Neural cell (in vitro differentiated cells): ENCODE measurements at regions not wholly inside any gene's neighbourhood (a gene's known extent, or its start where the extent isn't known, plus 50 kb on each side); places are given as distances from the start of the nearest gene placed in this dataset.

Experiments
- H2AFZ ChIP-seq: fragments of 200-600, 300-800 bp; sonication (generic), shearing (Covaris generic); 2 replicates; pipeline ENCODE4 v1.6.0; 2014; ENCODE audit warnings: low read depth, mild to moderate bottlenecking, antibody characterized with exemption, low read length, moderate library complexity
- H3F3A ChIP-seq: fragments of 200-600 bp; shearing (Covaris generic); 2 replicates; pipeline ENCODE4 v1.6.1; 2016; ENCODE audit warnings: mild to moderate bottlenecking, moderate library complexity, mixed read lengths, antibody characterized with exemption, low read length; ENCODE audit not compliant: insufficient read depth, poor library complexity, severe bottlenecking
- H3K27ac ChIP-seq: fragments of 200-600, 300-800 bp; sonication (generic), shearing (Covaris generic); 2 replicates; pipeline ENCODE4 v1.5.1; 2014; ENCODE audit warnings: mild to moderate bottlenecking, low read length, moderate library complexity
- H3K27me3 ChIP-seq: fragments of 300-800, 200-600 bp; sonication (generic), shearing (Covaris generic); 2 replicates; pipeline ENCODE4 v1.6.0; 2014; ENCODE audit warnings: mild to moderate bottlenecking, low read depth, low read length, moderate library complexity; ENCODE audit not compliant: insufficient read depth
- H3K36me3 ChIP-seq: fragments of 300-800, 200-600 bp; sonication (generic), shearing (Covaris generic); 2 replicates; pipeline ENCODE4 v1.5.1; 2014; ENCODE audit warnings: mild to moderate bottlenecking, antibody characterized with exemption, low read length, moderate library complexity; ENCODE audit not compliant: insufficient read depth
- H3K4me2 ChIP-seq: fragments of 300-800, 200-600 bp; sonication (generic), shearing (Covaris generic); 2 replicates; pipeline ENCODE4 v1.6.0; 2014; ENCODE audit warnings: mild to moderate bottlenecking, low read length
- H3K4me3 ChIP-seq: fragments of 300-800, 200-600 bp; sonication (generic), shearing (Covaris generic); 2 replicates; pipeline ENCODE4 v1.5.1; 2014; ENCODE audit warnings: mild to moderate bottlenecking, low read length, moderate library complexity
- H3K79me2 ChIP-seq: fragments of 200-600 bp; shearing (Covaris generic); replicated peaks from 2 replicates; pipeline ENCODE4 v1.6.0; 2014; ENCODE audit warnings: mild to moderate bottlenecking, low read length, moderate library complexity; ENCODE audit not compliant: insufficient read depth
- H3K9ac ChIP-seq: fragments of 300-800, 200-600 bp; sonication (generic), shearing (Covaris generic); 2 replicates; pipeline ENCODE4 v1.6.1; 2016; ENCODE audit warnings: mild to moderate bottlenecking, low read length, mixed read lengths
- H3K9me2 ChIP-seq: fragments of 200-600 bp; shearing (Covaris generic); 2 replicates; pipeline ENCODE4 v1.6.1; 2016; ENCODE audit warnings: mild to moderate bottlenecking, low read length, mixed read lengths; ENCODE audit not compliant: insufficient read depth
- H3K9me3 ChIP-seq: fragments of 200-600, 300-800 bp; sonication (generic), shearing (Covaris generic); 2 replicates; pipeline ENCODE4 v1.6.1; 2016; ENCODE audit warnings: mild to moderate bottlenecking, mixed run types, low read length, moderate library complexity, mixed read lengths
- H4K20me1 ChIP-seq: fragments of 200-600 bp; shearing (Covaris generic); 2 replicates; pipeline ENCODE4 v1.6.1; 2016; ENCODE audit warnings: mild to moderate bottlenecking, mixed run types; ENCODE audit not compliant: insufficient read depth
- EP300 ChIP-seq: fragments of 450-650 bp; conservative IDR thresholded peaks from 2 replicates; pipeline ENCODE4 v1.6.1; 2014; ENCODE audit warnings: antibody characterized with exemption, mild to moderate bottlenecking, moderate library complexity; ENCODE audit not compliant: poor library complexity, severe bottlenecking
- EZH2 ChIP-seq: fragments of 200-600, 300-800 bp; shearing (Covaris generic), sonication (generic); IDR thresholded peaks from 2 replicates; pipeline ENCODE4 v1.6.1; 2014; ENCODE audit warnings: antibody characterized with exemption, low read length, borderline replicate concordance, mild to moderate bottlenecking; ENCODE audit not compliant: insufficient read depth, poor library complexity, severe bottlenecking
- MXI1 ChIP-seq: fragments of 450-650 bp; conservative IDR thresholded peaks from 2 replicates; pipeline ENCODE4 v1.6.1; 2014; ENCODE audit warnings: antibody characterized with exemption, mild to moderate bottlenecking; ENCODE audit not compliant: poor library complexity, severe bottlenecking
- POLR2AphosphoS5 ChIP-seq: IDR thresholded peaks from 2 replicates; pipeline ENCODE4 v1.6.1; 2012
- RAD21 ChIP-seq: fragments of 450-650 bp; conservative IDR thresholded peaks from 2 replicates; pipeline ENCODE4 v1.6.1; 2014; ENCODE audit warnings: antibody characterized with exemption, mild to moderate bottlenecking, moderate library complexity
- SMC3 ChIP-seq: fragments of 450-650 bp; conservative IDR thresholded peaks from 2 replicates; pipeline ENCODE4 v1.6.1; 2014; ENCODE audit warnings: antibody characterized with exemption, mild to moderate bottlenecking, moderate library complexity; ENCODE audit not compliant: poor library complexity
- TAF1 ChIP-seq: IDR thresholded peaks from 2 replicates; pipeline ENCODE4 v1.6.1; 2012; ENCODE audit warnings: low read depth
- TF ChIP-seq, protein P1 (sequence below): fragments of 450-650 bp; IDR thresholded peaks from 2 replicates; pipeline ENCODE4 v1.5.1; 2014; ENCODE audit warnings: antibody characterized with exemption, mild to moderate bottlenecking, moderate library complexity; ENCODE audit not compliant: poor library complexity, severe bottlenecking
- TF ChIP-seq, protein P2 (sequence below): IDR thresholded peaks from 2 replicates; pipeline ENCODE4 v1.6.1; 2012; ENCODE audit warnings: borderline replicate concordance

DNA sequence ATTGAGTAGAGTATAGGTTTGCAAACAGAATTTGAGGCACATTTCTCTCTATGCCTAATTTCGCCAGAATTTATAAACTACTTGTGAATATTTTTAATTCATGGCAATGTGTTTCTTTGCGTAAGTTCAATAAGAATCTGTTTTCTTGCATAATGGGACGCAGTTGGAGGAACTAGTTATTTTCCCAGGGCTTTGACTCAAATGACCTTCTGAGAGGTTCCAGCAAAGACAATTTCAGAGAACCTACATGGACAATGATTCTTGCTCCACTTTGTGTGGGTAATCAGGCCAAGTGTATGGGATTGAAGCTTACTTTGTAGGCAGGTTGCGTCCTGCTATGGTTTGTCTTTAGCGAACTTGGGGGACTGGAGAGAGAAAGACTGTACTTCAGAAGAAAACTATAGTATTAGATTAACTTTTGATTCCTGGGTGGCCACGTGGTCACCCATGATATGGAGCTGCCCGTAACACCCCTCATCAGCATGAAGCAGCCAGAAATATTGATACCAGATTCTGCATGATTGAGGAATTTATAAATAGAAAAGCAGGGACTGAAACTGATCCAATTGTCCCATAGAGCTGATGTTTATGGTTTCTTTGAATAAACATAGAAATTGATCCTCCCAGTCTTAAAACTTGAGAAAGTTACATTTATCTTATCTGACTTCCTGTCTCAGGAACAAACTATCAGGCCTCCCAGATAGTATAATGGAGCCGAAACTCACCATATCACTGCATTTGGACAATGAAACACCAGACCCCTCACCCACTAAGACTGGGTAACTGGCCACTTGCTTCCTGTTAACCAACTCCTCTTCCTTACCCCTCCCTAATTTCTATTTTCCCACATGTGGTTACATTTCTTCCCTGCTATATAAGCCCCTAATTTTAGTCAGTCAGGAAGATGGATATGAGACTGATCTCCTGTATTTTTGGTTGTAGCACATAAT is 815.3 kb upstream of the HS6ST1 start:
- Histone ChIP-seq H3K9ac (no peak overlapping the region), H3K27ac (no peak overlapping the region), H2AFZ (no peak overlapping the region), H3F3A (no peaks in the 10 kb centered on the region), H3K27me3 (no peaks in the 10 kb centered on the region), H3K9me3 (no peaks in the 10 kb centered on the region), H3K36me3 (no peaks in the 10 kb centered on the region), H4K20me1 (no peaks in the 10 kb centered on the region), H3K4me3 (no peak overlapping the region), H3K9me2 (no peaks in the 10 kb centered on the region), H3K79me2 (no peaks in the 10 kb centered on the region), H3K4me2 (no peak overlapping the region)
- TF ChIP-seq TAF1: no peak
- TF ChIP-seq, protein P1, sequence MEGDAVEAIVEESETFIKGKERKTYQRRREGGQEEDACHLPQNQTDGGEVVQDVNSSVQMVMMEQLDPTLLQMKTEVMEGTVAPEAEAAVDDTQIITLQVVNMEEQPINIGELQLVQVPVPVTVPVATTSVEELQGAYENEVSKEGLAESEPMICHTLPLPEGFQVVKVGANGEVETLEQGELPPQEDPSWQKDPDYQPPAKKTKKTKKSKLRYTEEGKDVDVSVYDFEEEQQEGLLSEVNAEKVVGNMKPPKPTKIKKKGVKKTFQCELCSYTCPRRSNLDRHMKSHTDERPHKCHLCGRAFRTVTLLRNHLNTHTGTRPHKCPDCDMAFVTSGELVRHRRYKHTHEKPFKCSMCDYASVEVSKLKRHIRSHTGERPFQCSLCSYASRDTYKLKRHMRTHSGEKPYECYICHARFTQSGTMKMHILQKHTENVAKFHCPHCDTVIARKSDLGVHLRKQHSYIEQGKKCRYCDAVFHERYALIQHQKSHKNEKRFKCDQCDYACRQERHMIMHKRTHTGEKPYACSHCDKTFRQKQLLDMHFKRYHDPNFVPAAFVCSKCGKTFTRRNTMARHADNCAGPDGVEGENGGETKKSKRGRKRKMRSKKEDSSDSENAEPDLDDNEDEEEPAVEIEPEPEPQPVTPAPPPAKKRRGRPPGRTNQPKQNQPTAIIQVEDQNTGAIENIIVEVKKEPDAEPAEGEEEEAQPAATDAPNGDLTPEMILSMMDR: no peak
- TF ChIP-seq, protein P2, sequence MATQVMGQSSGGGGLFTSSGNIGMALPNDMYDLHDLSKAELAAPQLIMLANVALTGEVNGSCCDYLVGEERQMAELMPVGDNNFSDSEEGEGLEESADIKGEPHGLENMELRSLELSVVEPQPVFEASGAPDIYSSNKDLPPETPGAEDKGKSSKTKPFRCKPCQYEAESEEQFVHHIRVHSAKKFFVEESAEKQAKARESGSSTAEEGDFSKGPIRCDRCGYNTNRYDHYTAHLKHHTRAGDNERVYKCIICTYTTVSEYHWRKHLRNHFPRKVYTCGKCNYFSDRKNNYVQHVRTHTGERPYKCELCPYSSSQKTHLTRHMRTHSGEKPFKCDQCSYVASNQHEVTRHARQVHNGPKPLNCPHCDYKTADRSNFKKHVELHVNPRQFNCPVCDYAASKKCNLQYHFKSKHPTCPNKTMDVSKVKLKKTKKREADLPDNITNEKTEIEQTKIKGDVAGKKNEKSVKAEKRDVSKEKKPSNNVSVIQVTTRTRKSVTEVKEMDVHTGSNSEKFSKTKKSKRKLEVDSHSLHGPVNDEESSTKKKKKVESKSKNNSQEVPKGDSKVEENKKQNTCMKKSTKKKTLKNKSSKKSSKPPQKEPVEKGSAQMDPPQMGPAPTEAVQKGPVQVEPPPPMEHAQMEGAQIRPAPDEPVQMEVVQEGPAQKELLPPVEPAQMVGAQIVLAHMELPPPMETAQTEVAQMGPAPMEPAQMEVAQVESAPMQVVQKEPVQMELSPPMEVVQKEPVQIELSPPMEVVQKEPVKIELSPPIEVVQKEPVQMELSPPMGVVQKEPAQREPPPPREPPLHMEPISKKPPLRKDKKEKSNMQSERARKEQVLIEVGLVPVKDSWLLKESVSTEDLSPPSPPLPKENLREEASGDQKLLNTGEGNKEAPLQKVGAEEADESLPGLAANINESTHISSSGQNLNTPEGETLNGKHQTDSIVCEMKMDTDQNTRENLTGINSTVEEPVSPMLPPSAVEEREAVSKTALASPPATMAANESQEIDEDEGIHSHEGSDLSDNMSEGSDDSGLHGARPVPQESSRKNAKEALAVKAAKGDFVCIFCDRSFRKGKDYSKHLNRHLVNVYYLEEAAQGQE: no peak
- no peak for TF ChIP-seq EZH2
- no peak for TF ChIP-seq RAD21
- no peak for TF ChIP-seq POLR2AphosphoS5
- TF ChIP-seq MXI1: no peak
- TF ChIP-seq SMC3: no peak
- no peak for TF ChIP-seq EP300

DNA sequence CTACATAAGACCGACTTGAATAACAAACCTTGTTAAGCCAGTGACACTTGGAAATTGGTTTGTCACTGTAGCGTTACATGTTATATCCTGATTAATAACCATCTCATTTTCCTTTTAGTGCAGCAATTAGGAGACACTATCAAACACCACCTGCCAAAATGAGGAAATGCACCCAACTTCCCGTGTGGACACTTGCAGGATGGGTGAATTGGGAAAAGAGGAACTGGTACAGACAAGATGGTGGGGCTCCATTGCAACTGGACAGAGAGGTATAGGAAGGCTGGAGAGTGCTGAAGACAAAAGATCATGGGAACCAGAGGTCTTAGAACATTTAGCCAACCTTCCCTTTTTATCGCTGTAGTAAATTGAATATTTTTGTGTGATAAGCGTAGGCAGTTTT is 816.3 kb upstream of the HS6ST1 start:
- Histone ChIP-seq H3F3A (no peaks in the 10 kb centered on the region), H3K9me2 (no peaks in the 10 kb centered on the region), H3K9ac (no peak overlapping the region), H3K4me2 (no peak overlapping the region), H4K20me1 (no peaks in the 10 kb centered on the region), H3K4me3 (no peak overlapping the region), H3K9me3 (no peaks in the 10 kb centered on the region), H2AFZ (no peak overlapping the region), H3K79me2 (no peaks in the 10 kb centered on the region), H3K36me3 (no peaks in the 10 kb centered on the region), H3K27me3 (no peaks in the 10 kb centered on the region), H3K27ac (no peak overlapping the region)
- TF ChIP-seq, protein P2: no peak
- TF ChIP-seq EP300 (no peak), RAD21 (no peak), MXI1 (no peak), TAF1 (no peak), EZH2 (no peak), POLR2AphosphoS5 (no peak), SMC3 (no peak)
- TF ChIP-seq, protein P1: no peak
